Astrocyte (in vitro differentiated cells and primary cell): ENCODE measurements at regions not wholly inside any gene's neighbourhood (a gene's known extent, or its start where the extent isn't known, plus 50 kb on each side); places are given as distances from the start of the nearest gene placed in this dataset.

ENCODE experiments used
- DNase-seq: peaks from one replicate; pipeline ENCODE4 v3.0.0-alpha.2; 2010; ENCODE audit warnings: low read depth
- FAIRE-seq: peaks from 2 replicates; lab custom pipeline; 2011; peaks lifted over from hg19 to GRCh38; lab: Jason Lieb, UNC
- H2AFZ ChIP-seq: 2 replicates; pipeline ENCODE4 v1.6.0; 2012; ENCODE audit warnings: low read depth, low read length, inconsistent platforms
- H3K27ac ChIP-seq: 2 replicates; pipeline ENCODE4 v1.5.1; 2011; ENCODE audit warnings: low read depth, low read length, inconsistent platforms
- H3K27me3 ChIP-seq: 2 replicates; pipeline ENCODE4 v1.6.0; 2011; ENCODE audit warnings: low read length, inconsistent platforms; ENCODE audit not compliant: insufficient read depth
- H3K36me3 ChIP-seq: 2 replicates; pipeline ENCODE4 v1.5.1; 2011; ENCODE audit warnings: low read length, inconsistent platforms; ENCODE audit not compliant: insufficient read depth
- H3K4me1 ChIP-seq: 2 replicates; pipeline ENCODE4 v1.5.1; 2011; ENCODE audit warnings: low read length, inconsistent platforms; ENCODE audit not compliant: insufficient read depth
- H3K4me2 ChIP-seq: 2 replicates; pipeline ENCODE4 v1.6.0; 2012; ENCODE audit warnings: low read length, inconsistent platforms
- H3K4me3 ChIP-seq: 2 replicates; pipeline ENCODE4 v1.5.1; 2011; ENCODE audit warnings: low read depth, mild to moderate bottlenecking, low read length, inconsistent platforms; ENCODE audit not compliant: insufficient read depth
- H3K79me2 ChIP-seq: 2 replicates; pipeline ENCODE4 v1.6.0; 2012; ENCODE audit warnings: mild to moderate bottlenecking, low read length, inconsistent platforms; ENCODE audit not compliant: insufficient read depth
- H3K9ac ChIP-seq: 2 replicates; pipeline ENCODE4 v1.6.0; 2012; ENCODE audit warnings: mild to moderate bottlenecking, low read length, inconsistent platforms
- H3K9me3 ChIP-seq: 2 replicates; pipeline ENCODE4 v1.5.1; 2012; ENCODE audit warnings: low read depth, mild to moderate bottlenecking, low read length, inconsistent platforms; ENCODE audit not compliant: insufficient read depth
- H4K20me1 ChIP-seq: 2 replicates; pipeline ENCODE4 v1.6.0; 2012; ENCODE audit warnings: low read length, inconsistent platforms; ENCODE audit not compliant: insufficient read depth
- H3K27ac Mint-ChIP-seq: one replicate; pipeline ENCODE4 v1.8.0; 2021; ENCODE audit warnings: mild to moderate bottlenecking, mixed read lengths; ENCODE audit not compliant: unreplicated experiment
- H3K27me3 Mint-ChIP-seq: one replicate; pipeline ENCODE4 v1.8.0; 2021; ENCODE audit warnings: low read depth, mixed read lengths; ENCODE audit not compliant: unreplicated experiment
- H3K36me3 Mint-ChIP-seq: one replicate; pipeline ENCODE4 v1.8.0; 2021; ENCODE audit warnings: low read depth, mixed read lengths; ENCODE audit not compliant: unreplicated experiment
- H3K4me1 Mint-ChIP-seq: one replicate; pipeline ENCODE4 v1.8.0; 2021; ENCODE audit warnings: low read depth, mixed read lengths; ENCODE audit not compliant: unreplicated experiment
- H3K4me3 Mint-ChIP-seq: one replicate; pipeline ENCODE4 v1.8.0; 2021; ENCODE audit warnings: mild to moderate bottlenecking, moderate library complexity, mixed read lengths; ENCODE audit not compliant: unreplicated experiment
- H3K9me3 Mint-ChIP-seq: one replicate; pipeline ENCODE4 v1.8.0; 2021; ENCODE audit warnings: mild to moderate bottlenecking, mixed read lengths; ENCODE audit not compliant: unreplicated experiment
- CTCF ChIP-seq: IDR thresholded peaks from 2 replicates; pipeline ENCODE4 v1.5.1; 2011; ENCODE audit warnings: low read depth, mild to moderate bottlenecking, inconsistent platforms, low read length, moderate library complexity; ENCODE audit not compliant: insufficient read depth
- EZH2 ChIP-seq: IDR thresholded peaks from 2 replicates; pipeline ENCODE4 v1.6.1; 2012; ENCODE audit warnings: mild to moderate bottlenecking, low read length, inconsistent platforms; ENCODE audit not compliant: insufficient read depth

GRCh38 chr4:32544846-32545245 lies 1824.7 kb downstream of the PCDH7 start:
- H3K4me3 ChIP-seq: no peak overlapping the region
- H3K4me2 ChIP-seq: no peak overlapping the region
- Mint-ChIP-seq H3K27me3 (no peaks in the 10 kb centered on the region), H3K27ac (no peak overlapping the region), H3K36me3 (no peaks in the 10 kb centered on the region), H3K9me3 (no peaks in the 10 kb centered on the region), H3K4me3 (no peak overlapping the region), H3K4me1 (no peaks in the 10 kb centered on the region)
- H3K27ac ChIP-seq: no peak overlapping the region
- H4K20me1 ChIP-seq: no peaks in the 10 kb centered on the region
- H3K36me3 ChIP-seq: no peaks in the 10 kb centered on the region
- H3K79me2 ChIP-seq: no peaks in the 10 kb centered on the region
- no peaks in the 10 kb centered on the region for H3K27me3 ChIP-seq
- no peaks in the 10 kb centered on the region for H3K9me3 ChIP-seq
- DNase-seq (no peak), FAIRE-seq (no peak)
- TF ChIP-seq EZH2 (no peak), CTCF (no peak)
- no peaks in the 10 kb centered on the region for H3K4me1 ChIP-seq
- no peak overlapping the region for H2AFZ ChIP-seq
- no peak overlapping the region for H3K9ac ChIP-seq

- no peaks in the 10 kb centered on the region for H3K36me3 ChIP-seq
- H3K4me3 ChIP-seq: no peak overlapping the region
- H3K4me2 ChIP-seq: no peak overlapping the region
- H2AFZ ChIP-seq: no peak overlapping the region
- no peaks in the 10 kb centered on the region for H3K79me2 ChIP-seq
- H3K4me3 Mint-ChIP-seq: no peak overlapping the region
- H3K4me1 Mint-ChIP-seq: no peaks in the 10 kb centered on the region
- no peak overlapping the region for H3K9ac ChIP-seq
- H4K20me1 ChIP-seq: no peaks in the 10 kb centered on the region
- no peak for TF ChIP-seq EZH2
- no peak for TF ChIP-seq CTCF
- no peaks in the 10 kb centered on the region for H3K27me3 Mint-ChIP-seq
- H3K27ac ChIP-seq: no peak overlapping the region
- no peak for DNase-seq
- no peak for FAIRE-seq
- no peaks in the 10 kb centered on the region for H3K27me3 ChIP-seq
- H3K9me3 Mint-ChIP-seq: no peaks in the 10 kb centered on the region
- H3K27ac Mint-ChIP-seq: no peak overlapping the region
- no peaks in the 10 kb centered on the region for H3K36me3 Mint-ChIP-seq
- no peaks in the 10 kb centered on the region for H3K9me3 ChIP-seq
- no peaks in the 10 kb centered on the region for H3K4me1 ChIP-seq
Observed at GRCh38 chr4:32551943-32552342, 1831.8 kb downstream of the PCDH7 start.

GRCh38 chr4:32560306-32560705 lies 1840.1 kb downstream of the PCDH7 start:
- Histone ChIP-seq H3K36me3 (no peaks in the 10 kb centered on the region), H3K9ac (no peak overlapping the region), H4K20me1 (no peaks in the 10 kb centered on the region), H3K4me3 (no peak overlapping the region), H3K4me1 (no peaks in the 10 kb centered on the region), H3K9me3 (no peaks in the 10 kb centered on the region), H2AFZ (peak overlapping the region; percentile 58), H3K79me2 (no peaks in the 10 kb centered on the region), H3K4me2 (peak overlapping the region; percentile 74), H3K27me3 (no peaks in the 10 kb centered on the region), H3K27ac (no peak overlapping the region)
- Mint-ChIP-seq H3K36me3 (no peaks in the 10 kb centered on the region), H3K27ac (no peak overlapping the region), H3K4me3 (no peak overlapping the region), H3K27me3 (no peaks in the 10 kb centered on the region), H3K9me3 (no peaks in the 10 kb centered on the region), H3K4me1 (no peaks in the 10 kb centered on the region)
- no peak for FAIRE-seq
- TF ChIP-seq EZH2 (no peak), CTCF (no peak)
- DNase-seq: peak; percentile 29
